GM21528 (cell line): ENCODE measurements at regions not wholly inside any gene's neighbourhood (a gene's known extent, or its start where the extent isn't known, plus 50 kb on each side); places are given as distances from the start of the nearest gene placed in this dataset.
"Not testable (repeated sequence)": the region's sequence is repeated elsewhere in the genome, so short reads cannot be mapped to it uniquely, and the experiment has no call there.

Experiments used
- ATAC-seq: cut with Tn5 transposase; IDR thresholded peaks from one replicate; pipeline ENCODE4 v1.9.1; 2021; ENCODE audit warnings: mild to moderate bottlenecking, moderate library complexity; ENCODE audit not compliant: unreplicated experiment, low FRiP score

- no peak for ATAC-seq
These were observed 545.5 kb downstream of the GLUD2 start for GRCh38 chrX:121592884-121593283.

- ATAC-seq, result no peak
These were observed 550.9 kb downstream of the GLUD2 start for GRCh38 chrX:121598356-121598755.

GRCh38 chrX:121635141-121635540 lies 587.7 kb downstream of the GLUD2 start:
- no peak for ATAC-seq

- no peak for ATAC-seq
These were observed 592.4 kb downstream of the GLUD2 start for GRCh38 chrX:121639781-121640180.

- no peak for ATAC-seq
These were observed 594.1 kb downstream of the GLUD2 start for GRCh38 chrX:121641560-121641959.

- ATAC-seq, result no peak
These were observed 595.0 kb downstream of the GLUD2 start for GRCh38 chrX:121642415-121642814.

- ATAC-seq, result no peak
These were observed 602.0 kb downstream of the GLUD2 start for GRCh38 chrX:121649417-121649816.

GRCh38 chrX:121655276-121655675 lies 607.9 kb downstream of the GLUD2 start:
- no peak for ATAC-seq

GRCh38 chrX:121666171-121666570 lies 618.8 kb downstream of the GLUD2 start:
- ATAC-seq, result no peak

- ATAC-seq, result no peak
These were observed 624.2 kb downstream of the GLUD2 start for GRCh38 chrX:121671649-121672048.

- not testable (repeated sequence) for ATAC-seq
These were observed 661.8 kb downstream of the GLUD2 start for GRCh38 chrX:121709236-121709635.

GRCh38 chrX:121733514-121733913 lies 686.1 kb downstream of the GLUD2 start:
- ATAC-seq, result no peak

GRCh38 chrX:121746105-121746504 lies 698.7 kb downstream of the GLUD2 start:
- ATAC-seq, result no peak

GRCh38 chrX:121753602-121754001 lies 706.2 kb downstream of the GLUD2 start:
- ATAC-seq, result not testable (repeated sequence)

- ATAC-seq, result no peak
These were observed 706.9 kb downstream of the GLUD2 start for GRCh38 chrX:121754301-121754700.

GRCh38 chrX:121755541-121755940 lies 708.1 kb downstream of the GLUD2 start:
- no peak for ATAC-seq

GRCh38 chrX:121761845-121762244 lies 714.4 kb downstream of the GLUD2 start:
- no peak for ATAC-seq

- no peak for ATAC-seq
These were observed 716.3 kb downstream of the GLUD2 start for GRCh38 chrX:121763671-121764070.

GRCh38 chrX:121768210-121768609 lies 720.8 kb downstream of the GLUD2 start:
- ATAC-seq, result not testable (repeated sequence)

- ATAC-seq, result no peak
These were observed 734.6 kb downstream of the GLUD2 start for GRCh38 chrX:121781991-121782390.

- ATAC-seq, result no peak
These were observed 735.1 kb downstream of the GLUD2 start for GRCh38 chrX:121782544-121782943.

GRCh38 chrX:121782976-121783375 lies 735.6 kb downstream of the GLUD2 start:
- no peak for ATAC-seq

GRCh38 chrX:121802881-121803412 lies 755.5 kb downstream of the GLUD2 start:
- no peak for ATAC-seq
